ENCODE measurements at regions not wholly inside any gene's neighbourhood (a gene's known extent, or its start where the extent isn't known, plus 50 kb on each side); places are given as distances from the start of the nearest gene placed in this dataset.

DNA sequence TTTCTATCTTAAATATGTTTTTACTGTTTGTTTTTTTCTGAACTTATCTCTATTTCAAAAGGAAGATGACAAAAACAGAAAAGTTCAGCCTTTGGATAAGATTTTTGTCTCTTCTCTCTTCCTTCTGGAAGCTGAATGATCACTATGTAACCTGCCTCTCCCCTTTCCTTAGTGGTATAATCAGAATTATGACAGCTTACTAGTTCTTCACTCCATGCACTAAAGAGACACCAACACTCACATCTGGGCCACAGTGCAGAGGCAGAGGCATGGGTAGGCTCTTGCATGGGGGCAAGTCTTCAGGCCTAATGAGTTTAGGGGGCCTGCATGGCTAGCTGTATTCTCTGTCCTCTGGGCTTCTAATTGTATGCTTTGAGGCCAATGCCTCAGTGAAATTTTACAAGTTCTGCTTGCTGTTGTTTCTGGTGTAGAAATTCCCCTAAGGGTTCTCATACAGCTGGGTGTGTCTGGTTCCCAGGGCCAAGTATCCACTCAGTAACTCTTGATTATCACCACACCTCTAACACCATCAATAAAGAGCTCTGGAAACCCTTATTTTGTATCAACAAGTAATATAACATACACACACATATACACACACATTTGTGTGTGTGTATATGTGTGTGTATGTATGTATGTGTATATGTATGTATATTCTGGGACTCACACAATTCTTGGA, 96.8 kb upstream of the POM121L12 start:
- in situ Hi-C loops (cut with MboI; ENCODE audit: low pct_ligation_motif_present in 1 of 4, low pct_unique_long_range_greater_than_20kb in 1 of 4, low sequenced_read_pairs in 3 of 4) = no loop called here
- H3K27me3 ChIP-seq = no peaks in the 10 kb centered on the region
- H3K36me3 ChIP-seq = no peaks in the 10 kb centered on the region
- intact Hi-C loops (cut with DNase I; ENCODE audit: low total_unique reads) = no loop called here
- H3K27ac ChIP-seq = peak overlapping the region in 2 of 4 donors; percentile 6 to 32
- no peaks in the 10 kb centered on the region for H3K9me3 ChIP-seq
- TF ChIP-seq POLR2A (IDR thresholded peaks at IDR 0.05) = no peak
- TF ChIP-seq POLR2AphosphoS5 (IDR thresholded peaks at IDR 0.05) = no peak
- TF ChIP-seq, protein P1, sequence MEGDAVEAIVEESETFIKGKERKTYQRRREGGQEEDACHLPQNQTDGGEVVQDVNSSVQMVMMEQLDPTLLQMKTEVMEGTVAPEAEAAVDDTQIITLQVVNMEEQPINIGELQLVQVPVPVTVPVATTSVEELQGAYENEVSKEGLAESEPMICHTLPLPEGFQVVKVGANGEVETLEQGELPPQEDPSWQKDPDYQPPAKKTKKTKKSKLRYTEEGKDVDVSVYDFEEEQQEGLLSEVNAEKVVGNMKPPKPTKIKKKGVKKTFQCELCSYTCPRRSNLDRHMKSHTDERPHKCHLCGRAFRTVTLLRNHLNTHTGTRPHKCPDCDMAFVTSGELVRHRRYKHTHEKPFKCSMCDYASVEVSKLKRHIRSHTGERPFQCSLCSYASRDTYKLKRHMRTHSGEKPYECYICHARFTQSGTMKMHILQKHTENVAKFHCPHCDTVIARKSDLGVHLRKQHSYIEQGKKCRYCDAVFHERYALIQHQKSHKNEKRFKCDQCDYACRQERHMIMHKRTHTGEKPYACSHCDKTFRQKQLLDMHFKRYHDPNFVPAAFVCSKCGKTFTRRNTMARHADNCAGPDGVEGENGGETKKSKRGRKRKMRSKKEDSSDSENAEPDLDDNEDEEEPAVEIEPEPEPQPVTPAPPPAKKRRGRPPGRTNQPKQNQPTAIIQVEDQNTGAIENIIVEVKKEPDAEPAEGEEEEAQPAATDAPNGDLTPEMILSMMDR (IDR thresholded peaks at IDR 0.05) = no peak
- no peak for TF ChIP-seq EP300 (IDR thresholded peaks at IDR 0.05; ENCODE audit: low read depth)
- peaks cover 0 to 7% (median 0%) of the 10 kb centered on the region in 4 donors for H3K4me1 ChIP-seq
- no peak for DNase-seq
- H3K4me3 ChIP-seq = no peak overlapping the region

DNA sequence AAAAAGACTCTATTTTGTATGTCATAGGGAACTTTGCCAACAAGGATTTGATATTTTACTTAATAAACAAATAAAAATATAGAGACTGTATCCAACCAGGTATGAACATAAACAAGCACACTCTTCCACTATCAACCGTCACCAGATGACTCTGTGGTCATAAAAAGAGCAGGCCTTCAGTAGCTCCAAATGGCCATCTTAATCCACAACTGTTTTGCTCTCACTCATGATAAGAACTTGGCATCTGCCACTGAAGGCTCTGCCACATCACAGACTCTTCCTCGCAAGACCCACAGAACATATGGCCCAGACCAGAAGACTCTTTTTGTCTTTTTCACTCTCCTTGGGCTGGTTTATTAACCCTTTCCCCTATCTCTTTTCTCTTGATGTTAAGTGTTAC, 98.7 kb upstream of the POM121L12 start:
- no peak overlapping the region for H3K4me3 ChIP-seq
- TF ChIP-seq POLR2AphosphoS5 (IDR thresholded peaks at IDR 0.05) (no peak), POLR2A (IDR thresholded peaks at IDR 0.05) (no peak), EP300 (IDR thresholded peaks at IDR 0.05; ENCODE audit: low read depth) (no peak)
- TF ChIP-seq, protein P1 (IDR thresholded peaks at IDR 0.05) = no peak
- DNase-seq = no peak
- H3K36me3 ChIP-seq = no peaks in the 10 kb centered on the region
- 0 to 19% methylated on average over 1 to 2 of the region's 2 CpGs for whole genome bisulfite sequencing, 2 donors (ENCODE audit: low coverage in 1 of 2)
- no peaks in the 10 kb centered on the region for H3K9me3 ChIP-seq
- peaks cover 0 to 7% (median 0%) of the 10 kb centered on the region in 4 donors for H3K4me1 ChIP-seq
- H3K27ac ChIP-seq = no peak overlapping the region
- intact Hi-C loops (cut with DNase I; ENCODE audit: low total_unique reads) (no loop called here), in situ Hi-C loops (cut with MboI; ENCODE audit: low pct_ligation_motif_present in 1 of 4, low pct_unique_long_range_greater_than_20kb in 1 of 4, low sequenced_read_pairs in 3 of 4) (no loop called here)
- H3K27me3 ChIP-seq = no peaks in the 10 kb centered on the region

DNA sequence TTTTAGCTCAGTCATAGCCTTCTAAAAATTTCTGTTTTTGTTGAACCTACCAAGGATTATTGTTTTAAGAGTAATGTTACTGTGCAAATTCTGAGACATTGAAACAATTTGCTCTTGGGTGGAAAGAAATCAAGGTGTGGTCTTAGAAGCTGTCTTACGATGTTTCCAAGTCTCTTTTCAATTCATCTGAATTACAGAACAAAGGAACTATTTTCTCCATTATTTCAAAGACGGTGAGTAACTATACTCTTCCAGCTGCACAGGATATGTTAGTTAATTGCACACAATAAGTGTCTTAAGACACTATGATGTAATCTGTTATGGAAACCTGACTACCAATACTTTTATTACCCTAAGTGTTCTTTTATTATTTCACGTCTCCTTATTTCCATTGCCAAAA, 106.8 kb upstream of the POM121L12 start:
- Histone ChIP-seq H3K27me3 (no peaks in the 10 kb centered on the region), H3K27ac (no peak overlapping the region), H3K9me3 (no peaks in the 10 kb centered on the region), H3K4me1 (no peaks in the 10 kb centered on the region), H3K4me3 (no peak overlapping the region), H3K36me3 (no peaks in the 10 kb centered on the region)
- 48 to 60% methylated on average over 3 of the region's 3 CpGs for WGBS, 2 donors (ENCODE audit: low coverage in 1 of 2)
- in situ Hi-C loops (cut with MboI; ENCODE audit: low pct_ligation_motif_present in 1 of 4, low pct_unique_long_range_greater_than_20kb in 1 of 4, low sequenced_read_pairs in 3 of 4) = no loop called here
- DNase-seq = no peak
- no peak for TF ChIP-seq POLR2A (IDR thresholded peaks at IDR 0.05)
- TF ChIP-seq EP300 (IDR thresholded peaks at IDR 0.05; ENCODE audit: low read depth) = no peak
- TF ChIP-seq, protein P1 (IDR thresholded peaks at IDR 0.05) = no peak
- TF ChIP-seq POLR2AphosphoS5 (IDR thresholded peaks at IDR 0.05) = no peak
- intact Hi-C loops (cut with DNase I; ENCODE audit: low total_unique reads) = no loop called here

DNA sequence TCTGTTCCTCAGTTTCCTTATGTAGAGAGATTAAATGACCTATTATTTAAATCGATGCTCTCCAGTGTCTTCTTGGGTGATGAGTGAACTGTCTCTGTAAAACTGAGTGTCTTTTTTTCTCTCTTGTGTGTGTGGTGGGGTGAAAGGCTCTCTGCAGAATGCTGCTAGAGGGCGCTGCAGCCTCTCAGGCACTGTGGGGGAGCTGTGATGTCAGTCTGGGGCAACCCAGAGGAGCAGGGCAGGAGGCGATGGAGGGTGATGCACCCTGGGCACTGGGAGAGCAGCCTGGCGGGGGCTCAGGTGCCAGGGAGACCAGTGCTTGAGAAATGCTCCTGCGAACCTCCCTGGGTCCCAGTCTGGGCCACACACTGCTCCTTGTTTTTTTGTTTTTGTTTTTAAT, 110.1 kb upstream of the POM121L12 start:
- intact Hi-C loops (cut with DNase I; ENCODE audit: low total_unique reads) (no loop called here), in situ Hi-C loops (cut with MboI; ENCODE audit: low pct_ligation_motif_present in 1 of 4, low pct_unique_long_range_greater_than_20kb in 1 of 4, low sequenced_read_pairs in 3 of 4) (no loop called here)
- Histone ChIP-seq H3K27ac (no peak overlapping the region), H3K9me3 (no peaks in the 10 kb centered on the region), H3K36me3 (no peaks in the 10 kb centered on the region), H3K4me3 (no peak overlapping the region), H3K27me3 (no peaks in the 10 kb centered on the region), H3K4me1 (no peaks in the 10 kb centered on the region)
- DNase-seq = no peak
- WGBS, 2 donors (ENCODE audit: low coverage in 1 of 2) = 71 to 84% methylated on average over 1 to 5 of the region's 5 CpGs
- TF ChIP-seq POLR2A (IDR thresholded peaks at IDR 0.05) (no peak), EP300 (IDR thresholded peaks at IDR 0.05; ENCODE audit: low read depth) (no peak), POLR2AphosphoS5 (IDR thresholded peaks at IDR 0.05) (no peak)
- TF ChIP-seq, protein P1 (IDR thresholded peaks at IDR 0.05) = no peak
